Keratinocyte (primary cell): ENCODE measurements at regions not wholly inside any gene's neighbourhood (a gene's known extent, or its start where the extent isn't known, plus 50 kb on each side); places are given as distances from the start of the nearest gene placed in this dataset.

Experiments
- DNase-seq: peaks from one replicate; pipeline ENCODE4 v3.0.0-alpha.2; 2011; ENCODE audit warnings: low read depth, missing footprints, low spot score
- FAIRE-seq: peaks from 2 replicates; lab custom pipeline; 2011; peaks lifted over from hg19 to GRCh38; lab: Jason Lieb, UNC
- H2AFZ ChIP-seq: 2 replicates; pipeline ENCODE4 v1.6.0; 2012; ENCODE audit warnings: low read length, control low read depth, inconsistent platforms; ENCODE audit not compliant: control insufficient read depth
- H3K27ac ChIP-seq: 2 replicates; pipeline ENCODE4 v1.5.1; 2011; ENCODE audit warnings: low read length; ENCODE audit not compliant: control insufficient read depth, insufficient read depth
- H3K27me3 ChIP-seq: 3 replicates; pipeline ENCODE4 v1.6.0; 2011; ENCODE audit warnings: low read length; ENCODE audit not compliant: control insufficient read depth, insufficient read depth; ENCODE audit errors: extremely low read depth
- H3K36me3 ChIP-seq, 2 experiments: 2 replicates in 1 of 2; 3 replicates in 1 of 2; pipeline ENCODE4 v1.5.1; 2011; ENCODE audit warnings: low read length in 2 of 2, mild to moderate bottlenecking in 1 of 2; ENCODE audit not compliant: control insufficient read depth in 2 of 2, insufficient read depth in 2 of 2; ENCODE audit errors: extremely low read depth in 1 of 2
- H3K4me1 ChIP-seq: 3 replicates; pipeline ENCODE4 v1.5.1; 2011; ENCODE audit warnings: low read length; ENCODE audit not compliant: control insufficient read depth, insufficient read depth; ENCODE audit errors: extremely low read depth
- H3K4me2 ChIP-seq: 3 replicates; pipeline ENCODE4 v1.6.0; 2011; ENCODE audit warnings: low read depth, low read length; ENCODE audit not compliant: control insufficient read depth, insufficient read depth; ENCODE audit errors: extremely low read depth
- H3K4me3 ChIP-seq, 3 experiments: fragments of 200-600 bp in 1 of 3; sonication (generic) in 1 of 3; 2 replicates in 2 of 3; 3 replicates in 1 of 3; pipeline ENCODE4 v1.5.1; 2011 to 2016; ENCODE audit warnings: low read length in 3 of 3, mild to moderate bottlenecking in 3 of 3, control low read depth in 2 of 3, inconsistent platforms in 1 of 3, low read depth in 1 of 3, mixed read lengths in 1 of 3, mixed run types in 1 of 3, moderate library complexity in 1 of 3; ENCODE audit not compliant: control insufficient read depth in 2 of 3, insufficient read depth in 2 of 3; ENCODE audit errors: extremely low read depth in 1 of 3
- H3K79me2 ChIP-seq: 2 replicates; pipeline ENCODE4 v1.6.0; 2012; ENCODE audit warnings: low read length; ENCODE audit not compliant: control insufficient read depth, insufficient read depth
- H3K9ac ChIP-seq: 3 replicates; pipeline ENCODE4 v1.6.0; 2011; ENCODE audit warnings: low read length; ENCODE audit not compliant: control insufficient read depth, insufficient read depth; ENCODE audit errors: extremely low read depth
- H3K9me1 ChIP-seq: 3 replicates; pipeline ENCODE4 v1.6.0; 2011; ENCODE audit warnings: low read length; ENCODE audit not compliant: control insufficient read depth, insufficient read depth; ENCODE audit errors: extremely low read depth
- H3K9me3 ChIP-seq: 2 replicates; pipeline ENCODE4 v1.5.1; 2012; ENCODE audit warnings: low read depth, low read length; ENCODE audit not compliant: control insufficient read depth
- H4K20me1 ChIP-seq: 3 replicates; pipeline ENCODE4 v1.6.0; 2011; ENCODE audit warnings: low read length; ENCODE audit not compliant: control insufficient read depth, insufficient read depth; ENCODE audit errors: extremely low read depth
- CTCF ChIP-seq, 3 experiments: IDR thresholded peaks in 1 of 3; conservative IDR thresholded peaks in 1 of 3; optimal IDR thresholded peaks in 1 of 3; 2 replicates in 2 of 3; 3 replicates in 1 of 3; pipeline versions ENCODE3 to v1.5.1; 2011; ENCODE audit warnings: low read length in 3 of 3, mild to moderate bottlenecking in 3 of 3, moderate library complexity in 2 of 3, control low read depth in 1 of 3, inconsistent platforms in 1 of 3; ENCODE audit not compliant: insufficient read depth in 2 of 3; ENCODE audit errors: extremely low read depth in 1 of 3
- EZH2 ChIP-seq: IDR thresholded peaks from one replicate; pipeline ENCODE4 v1.6.1; 2012; ENCODE audit warnings: inconsistent platforms, mild to moderate bottlenecking, low read length, moderate library complexity
- dilution Hi-C: fragments of 300-500 bp; cut with MboI; formaldehyde crosslinking; loops from one replicate; pipeline ENCODE4 v1.7.0; 2020; ENCODE audit warnings: low sequenced_read_pairs; ENCODE audit not compliant: extremely low pct_ligation_motif_present

GRCh38 chr4:93996895-93997294 lies 168.3 kb downstream of the ATOH1 start:
- H4K20me1 ChIP-seq: no peaks in the 10 kb centered on the region
- H3K36me3 ChIP-seq: no peaks in the 10 kb centered on the region
- FAIRE-seq: no peak
- H3K9me3 ChIP-seq: no peaks in the 10 kb centered on the region
- H3K27me3 ChIP-seq: no peaks in the 10 kb centered on the region
- no peak overlapping the region for H3K4me2 ChIP-seq
- DNase-seq: no peak
- no peak overlapping the region for H2AFZ ChIP-seq
- H3K4me1 ChIP-seq: no peaks in the 10 kb centered on the region
- H3K27ac ChIP-seq: no peak overlapping the region
- no peaks in the 10 kb centered on the region for H3K79me2 ChIP-seq
- no peak overlapping the region for H3K4me3 ChIP-seq
- TF ChIP-seq CTCF (optimal IDR thresholded peaks at IDR 0.05 in 1 of 3, IDR thresholded peaks at IDR 0.05 in 1 of 3, conservative IDR thresholded peaks at IDR 0.05 in 1 of 3; ENCODE audit: extremely low read depth in 1 of 3, insufficient read depth in 2 of 3, low read length in 3 of 3) (no peak), EZH2 (no peak)
- no peaks in the 10 kb centered on the region for H3K9me1 ChIP-seq
- dilution Hi-C loops: no loop called here
- H3K9ac ChIP-seq: no peak overlapping the region

DNA sequence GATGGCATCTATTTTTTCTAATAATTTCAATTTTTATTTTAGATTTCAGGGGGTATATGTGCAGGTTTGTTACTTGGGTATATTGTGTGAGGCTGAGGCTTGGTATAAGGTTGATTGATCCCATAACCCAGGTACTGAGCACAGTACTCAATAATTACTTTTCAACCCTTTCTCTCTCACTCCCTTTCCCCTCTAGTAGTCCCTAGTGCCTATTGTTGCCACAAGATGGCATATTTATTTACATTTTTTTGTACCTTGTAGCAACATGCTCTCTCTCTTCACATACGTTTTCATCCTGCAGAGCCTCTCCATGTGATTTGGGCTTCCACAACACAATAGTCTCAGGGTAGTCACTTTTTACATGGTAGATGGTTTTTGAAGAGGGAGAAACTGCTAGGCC lies 172.0 kb downstream of the ATOH1 start:
- FAIRE-seq: no peak
- Histone ChIP-seq H3K79me2 (no peaks in the 10 kb centered on the region), H3K4me3 (no peak overlapping the region), H3K9me1 (no peaks in the 10 kb centered on the region), H3K9ac (no peak overlapping the region), H3K4me2 (no peak overlapping the region), H3K27ac (no peak overlapping the region), H3K4me1 (no peaks in the 10 kb centered on the region), H3K36me3 (no peaks in the 10 kb centered on the region), H3K27me3 (no peaks in the 10 kb centered on the region), H2AFZ (no peak overlapping the region), H4K20me1 (no peaks in the 10 kb centered on the region), H3K9me3 (no peaks in the 10 kb centered on the region)
- dilution Hi-C loops: no loop called here
- TF ChIP-seq CTCF (optimal IDR thresholded peaks at IDR 0.05 in 1 of 3, IDR thresholded peaks at IDR 0.05 in 1 of 3, conservative IDR thresholded peaks at IDR 0.05 in 1 of 3; ENCODE audit: extremely low read depth in 1 of 3, insufficient read depth in 2 of 3, low read length in 3 of 3): no peak
- TF ChIP-seq EZH2: no peak
- no peak for DNase-seq
